Heart left ventricle (tissue), 16 donors: ENCODE measurements at regions not wholly inside any gene's neighbourhood (a gene's known extent, or its start where the extent isn't known, plus 50 kb on each side); places are given as distances from the start of the nearest gene placed in this dataset.

Experiments
- ATAC-seq, 4 donors: fragments of 200-7000 bp; cut with Tn5 transposase; one replicate each; pipeline ENCODE4 v1.9.1; 2020 to 2022; ENCODE audit warnings: moderate library complexity in 4 of 4, mild to moderate bottlenecking in 3 of 4, moderate number of reproducible peaks in 1 of 4
- DNase-seq, 5 donors: peaks; one replicate each; pipeline ENCODE4 v3.0.0-alpha.2; 2020
- H3K27ac ChIP-seq, 12 donors: fragments of 200-600 bp; sonication (generic) in 4 of 12; one replicate each; pipeline versions ENCODE4 v1.5.0 to v1.8.0; 2016 to 2022; ENCODE audit warnings: mild to moderate bottlenecking in 2 of 12
- H3K27me3 ChIP-seq, 9 donors: fragments of 200-600 bp; sonication (generic) in 2 of 9; one replicate each; pipeline versions ENCODE4 v1.5.1 to v1.8.0; 2016 to 2022; ENCODE audit warnings: mild to moderate bottlenecking in 3 of 9
- H3K36me3 ChIP-seq, 9 donors: fragments of 200-600 bp; sonication (generic) in 2 of 9; one replicate each; pipeline versions ENCODE4 v1.5.0 to v1.8.0; 2018 to 2022; ENCODE audit warnings: mild to moderate bottlenecking in 2 of 9
- H3K4me1 ChIP-seq, 12 donors: fragments of 200-600 bp; sonication (generic) in 4 of 12; one replicate each; pipeline versions ENCODE4 v1.5.0 to v1.8.0; 2016 to 2022; ENCODE audit warnings: mild to moderate bottlenecking in 3 of 12
- H3K4me3 ChIP-seq, 12 donors: fragments of 200-600 bp; sonication (generic) in 4 of 12; one replicate each; pipeline versions ENCODE4 v1.5.0 to v1.8.0; 2017 to 2022; ENCODE audit warnings: mild to moderate bottlenecking in 9 of 12, moderate library complexity in 4 of 12
- H3K9me3 ChIP-seq, 12 donors: fragments of 200-600 bp; sonication (generic) in 4 of 12; one replicate each; pipeline versions ENCODE4 v1.5.0 to v1.8.0; 2016 to 2022; ENCODE audit warnings: mild to moderate bottlenecking in 1 of 12
- CTCF ChIP-seq, 12 donors: fragments of 200-600 bp; sonication (generic) in 4 of 12; IDR thresholded peaks; one replicate each; pipeline versions ENCODE4 v1.5.0 to v1.8.0; 2018 to 2022; ENCODE audit warnings: antibody characterized with exemption in 12 of 12, mild to moderate bottlenecking in 5 of 12
- POLR2A ChIP-seq, 2 donors: fragments of 450-650 bp; IDR thresholded peaks; one replicate each; pipeline ENCODE4 v1.6.1; 2017; ENCODE audit warnings: antibody characterized with exemption in 2 of 2, mild to moderate bottlenecking in 2 of 2, moderate library complexity in 2 of 2
- WGBS, 4 donors: extraction: QIAGEN DNeasy Blood & Tissue Kit in 2 of 4; methylation state at CpG; one replicate each; pipeline versions ENCODE4 v1.1.5 to v1.1.7; 2013 to 2018; 5-methylcytosine and 5-hydroxymethylcytosine counted together
- intact Hi-C, 10 donors: fragments of 100-400 bp; cut with DNase I; formaldehyde crosslinking; loops; one replicate each; pipeline versions ENCODE4 v1.11.1 to v1.14.2; 2022
- donor health status: ischemic (EF 13 %, LVEDD 7.1; RV severe dilation, severe dysfunction).
- donor health status: healthy with polysubstance abuse.
- donor health status: DM: no; HTN: yes; CAD: no.
- donor health status: DM: no; HTN: no; CAD: no.
- donor health status: ischemic (EF 25% LVEDD 6.9; RV normal size, moderate dysfunction).
- donor health status: ischemic (EF 25% LVEDD 5.7; RV mildly dilated, moderate dysfunction).
- donor health status: healthy.
- donor health status: DM: yes; HTN: yes; CAD: no.
- donor health status: ischemic (EF 35%, LVEDD 5.7; RV mildly dilated, moderate dysfunction).
- donor health status: nonischemic (EF 11% LVEDD 7.7; RV severe dilation, severe dysfunction).
- donor health status: DM: yes; HTN: yes; CAD: no.
- donor health status: PGD.
- donor health status: ischemic (EF 29% LVEDD 5.4; RV normal size, mild dysfunction).
- donor health status: nonischemic (EF 23%, LVEDD 6.1; RV moderate dilation, normal function).

- Histone ChIP-seq H3K4me1 (no peaks in the 10 kb centered on the region), H3K27me3 (no peaks in the 10 kb centered on the region), H3K36me3 (no peaks in the 10 kb centered on the region), H3K9me3 (no peaks in the 10 kb centered on the region), H3K4me3 (no peak overlapping the region), H3K27ac (no peak overlapping the region)
- WGBS, 4 donors, result 47 to 58% (median 49%) methylated on average over 3 of the region's 3 CpGs
- TF ChIP-seq POLR2A (IDR thresholded peaks at IDR 0.05), result no peak
- no peak for TF ChIP-seq CTCF (IDR thresholded peaks at IDR 0.05)
- intact Hi-C loops, result no loop called here
- no peak for DNase-seq
- no peak for ATAC-seq
These were observed 197.9 kb upstream of the SLC14A2 start for GRCh38 chr18:45417392-45417791.

DNA sequence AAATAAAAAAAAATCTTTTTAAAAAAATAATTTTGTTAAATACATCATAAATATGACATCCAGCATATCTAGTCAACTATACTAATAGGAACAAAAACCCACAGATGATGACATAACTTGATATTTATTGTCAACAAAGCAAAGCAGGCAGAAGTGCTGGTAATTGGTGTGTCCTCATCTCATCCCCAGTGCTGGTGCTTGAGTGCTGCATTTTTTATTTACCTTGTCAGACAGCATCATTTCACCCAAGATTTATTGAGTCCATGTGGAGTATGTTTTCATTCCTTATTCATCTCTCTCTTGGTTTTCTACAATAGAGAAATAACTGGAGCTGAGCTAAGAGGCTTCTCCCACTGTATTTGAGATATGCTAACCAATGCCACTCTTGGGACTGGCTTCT is 191.6 kb upstream of the SLC14A2 start:
- peaks cover 0 to 4% (median 0%) of the 10 kb centered on the region in 9 donors for H3K27me3 ChIP-seq
- no peaks in the 10 kb centered on the region for H3K36me3 ChIP-seq
- intact Hi-C loops, result loop anchor here in 1 of 10 donors (10.0 kb wide), 1 partner anchor 1699 kb away; no protein-coding TSS in a partner anchor
- no peaks in the 10 kb centered on the region for H3K4me1 ChIP-seq
- ATAC-seq, result no peak
- TF ChIP-seq CTCF (IDR thresholded peaks at IDR 0.05), result no peak
- no peak for TF ChIP-seq POLR2A (IDR thresholded peaks at IDR 0.05)
- H3K4me3 ChIP-seq, result no peak overlapping the region
- no peaks in the 10 kb centered on the region for H3K9me3 ChIP-seq
- no peak overlapping the region for H3K27ac ChIP-seq
- no peak for DNase-seq

GRCh38 chr18:45430041-45430440 is 185.2 kb upstream of the SLC14A2 start:
- DNase-seq (no peak), ATAC-seq (no peak)
- Histone ChIP-seq H3K27ac (no peak overlapping the region), H3K36me3 (no peaks in the 10 kb centered on the region), H3K27me3 (peaks cover 0 to 3% (median 0%) of the 10 kb centered on the region in 9 donors), H3K4me3 (no peak overlapping the region), H3K4me1 (peaks cover 0 to 2% (median 0%) of the 10 kb centered on the region in 12 donors), H3K9me3 (no peaks in the 10 kb centered on the region)
- TF ChIP-seq POLR2A (IDR thresholded peaks at IDR 0.05), result no peak
- intact Hi-C loops, result no loop called here

DNA sequence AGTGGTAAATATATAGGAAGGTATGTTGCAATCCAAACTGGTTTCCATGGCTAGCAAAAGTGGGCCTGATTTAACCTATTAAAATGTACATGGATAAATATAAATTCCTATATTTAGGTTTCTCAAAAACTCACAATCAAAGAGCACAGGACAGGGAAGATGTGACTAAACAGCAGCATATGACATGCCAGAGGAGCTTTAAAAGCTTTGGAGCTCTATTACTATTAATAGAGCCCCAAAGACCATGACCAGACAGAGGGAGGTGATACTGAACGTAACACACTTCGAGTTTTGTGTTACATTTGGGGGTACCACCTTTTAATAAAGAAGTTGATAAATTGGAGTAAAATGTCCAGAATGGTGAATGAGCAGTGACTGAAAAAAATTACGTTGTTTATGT is 179.5 kb upstream of the SLC14A2 start:
- Histone ChIP-seq H3K9me3 (no peaks in the 10 kb centered on the region), H3K4me1 (peaks cover 0 to 12% (median 0%) of the 10 kb centered on the region in 12 donors), H3K27ac (no peak overlapping the region), H3K27me3 (no peaks in the 10 kb centered on the region), H3K36me3 (no peaks in the 10 kb centered on the region), H3K4me3 (no peak overlapping the region)
- TF ChIP-seq CTCF (IDR thresholded peaks at IDR 0.05) (no peak), POLR2A (IDR thresholded peaks at IDR 0.05) (no peak)
- WGBS, 4 donors, result 56 to 69% (median 62%) methylated on average over 3 of the region's 3 CpGs
- ATAC-seq (no peak), DNase-seq (no peak)
- intact Hi-C loops, result no loop called here

DNA sequence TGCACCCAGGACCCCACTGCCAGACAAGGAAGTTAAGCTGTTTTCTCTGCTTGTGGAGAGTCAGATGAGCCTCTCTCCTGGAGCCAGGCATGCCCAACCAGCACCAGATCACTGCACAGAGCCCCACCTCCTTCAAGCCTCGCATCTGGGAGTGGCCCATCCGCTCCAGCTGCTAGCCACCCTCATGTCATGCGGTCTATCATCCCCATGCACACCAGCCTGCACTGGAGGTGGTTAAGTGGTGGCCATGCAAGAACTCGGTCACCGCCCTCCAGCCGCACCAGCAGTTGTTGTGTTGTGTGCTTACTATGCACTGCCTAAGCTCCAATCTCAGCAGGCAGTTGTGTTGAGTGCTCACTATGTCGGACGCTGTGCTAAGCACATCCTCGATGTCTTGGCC is 177.9 kb upstream of the SLC14A2 start:
- H3K27ac ChIP-seq, result no peak overlapping the region
- no peaks in the 10 kb centered on the region for H3K36me3 ChIP-seq
- intact Hi-C loops, result no loop called here
- ATAC-seq (no peak), DNase-seq (no peak)
- WGBS, 4 donors, result 93 to 98% (median 94%) methylated on average over 9 of the region's 9 CpGs
- no peak overlapping the region for H3K4me3 ChIP-seq
- TF ChIP-seq POLR2A (IDR thresholded peaks at IDR 0.05) (no peak), CTCF (IDR thresholded peaks at IDR 0.05) (no peak)
- H3K4me1 ChIP-seq, result peaks cover 0 to 12% (median 0%) of the 10 kb centered on the region in 12 donors
- H3K27me3 ChIP-seq, result no peaks in the 10 kb centered on the region
- H3K9me3 ChIP-seq, result no peaks in the 10 kb centered on the region
